ELF-1 (cell line): ENCODE measurements at regions not wholly inside any gene's neighbourhood (a gene's known extent, or its start where the extent isn't known, plus 50 kb on each side); places are given as distances from the start of the nearest gene placed in this dataset.

Source experiments
- DNase-seq: peaks from one replicate; pipeline ENCODE4 v3.0.0-alpha.2; 2016; ENCODE audit warnings: low read depth, low spot score

DNA sequence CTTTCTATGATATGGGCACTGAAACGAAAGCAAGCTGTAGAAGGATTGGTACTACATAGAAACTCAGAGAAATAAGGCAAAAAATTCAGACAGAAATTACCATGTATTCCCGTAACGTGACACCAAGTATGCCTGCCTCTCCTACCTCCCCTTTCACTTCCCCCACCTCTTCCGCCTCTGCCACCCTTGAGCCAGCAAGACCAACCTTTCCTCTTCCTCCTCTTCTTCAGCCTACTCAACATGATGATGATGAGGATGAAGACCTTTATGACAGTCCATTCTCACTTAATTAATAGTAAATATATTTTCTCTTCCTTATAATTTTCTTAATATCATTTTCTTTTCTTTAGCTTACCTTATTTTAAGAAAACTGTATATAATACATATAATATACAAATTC is 188.1 kb upstream of the VGLL2 start:
- DNase-seq: no peak

DNA sequence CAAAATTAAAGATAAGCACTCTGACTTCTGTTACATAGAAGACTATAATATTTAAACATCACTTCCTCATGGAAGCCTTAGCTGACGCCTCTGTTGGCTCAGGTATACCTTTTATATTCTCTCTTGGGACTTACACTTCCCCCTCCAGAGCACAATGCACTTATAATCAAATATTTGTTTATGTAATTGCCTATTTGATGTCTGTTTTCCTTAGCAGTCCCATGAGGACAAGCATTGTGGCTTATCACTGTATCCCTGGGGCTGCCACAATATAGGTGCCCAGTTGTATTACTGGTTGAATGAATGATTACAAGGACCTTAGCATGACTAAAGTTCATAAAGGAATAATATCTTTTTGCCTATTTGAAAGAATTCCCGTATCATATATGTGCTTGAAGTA is 186.7 kb upstream of the VGLL2 start:
- DNase-seq: no peak

DNA sequence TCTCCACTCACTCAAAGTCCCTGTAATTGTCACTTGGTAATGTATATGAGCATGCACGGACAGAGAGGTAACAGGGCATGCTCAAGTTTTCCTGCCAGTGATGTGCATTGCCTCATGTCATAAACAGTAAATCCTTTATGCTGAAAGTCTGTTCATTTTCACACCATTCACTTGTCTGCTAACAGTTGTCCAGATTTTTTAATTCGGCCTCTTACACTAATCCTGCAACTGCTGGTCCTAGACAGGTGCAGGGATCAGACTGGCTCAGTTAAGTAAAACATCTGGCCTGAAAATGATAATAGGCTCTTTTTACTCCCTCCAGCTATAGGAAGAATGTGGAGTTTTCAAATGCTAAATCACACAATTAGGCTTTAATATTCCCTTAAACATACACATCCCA is 185.4 kb upstream of the VGLL2 start:
- DNase-seq: no peak

DNA sequence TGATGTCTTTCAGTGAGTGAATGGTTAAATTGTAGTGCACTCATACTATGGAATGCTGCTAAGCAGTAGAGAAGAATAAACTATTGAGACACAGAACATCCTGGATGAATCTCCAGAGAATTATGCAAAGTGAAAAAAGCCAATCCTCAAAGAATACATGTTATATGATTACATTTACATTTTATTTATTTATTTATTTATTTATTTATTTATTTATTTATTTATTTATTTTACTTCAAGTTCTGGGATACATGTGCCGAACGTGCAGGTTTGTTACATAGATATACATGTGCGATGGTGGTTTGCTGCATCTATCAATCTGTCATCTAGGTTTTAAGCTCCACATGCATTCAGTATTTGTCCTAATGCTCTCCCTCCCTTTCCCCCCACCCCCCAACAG is 175.8 kb upstream of the VGLL2 start:
- DNase-seq: no peak

DNA sequence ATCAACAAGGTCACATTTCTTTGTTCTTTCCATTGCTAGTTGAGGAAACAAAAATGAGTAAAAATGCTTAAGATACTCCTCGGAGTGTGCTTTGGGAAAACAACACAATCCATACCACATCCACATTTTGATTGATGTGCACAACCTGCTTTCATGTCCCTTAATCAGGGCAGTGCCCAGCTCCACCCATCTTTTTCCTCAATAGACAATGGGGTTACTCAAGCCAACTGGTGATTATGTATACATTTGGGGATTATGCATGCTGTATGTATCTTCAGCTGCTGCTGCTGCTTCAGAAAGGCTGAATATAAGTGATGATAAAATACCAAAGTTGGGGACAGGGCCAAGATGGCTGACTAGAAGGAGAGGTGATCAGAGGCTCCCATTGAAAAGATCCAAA is 155.2 kb upstream of the VGLL2 start:
- no peak for DNase-seq

DNA sequence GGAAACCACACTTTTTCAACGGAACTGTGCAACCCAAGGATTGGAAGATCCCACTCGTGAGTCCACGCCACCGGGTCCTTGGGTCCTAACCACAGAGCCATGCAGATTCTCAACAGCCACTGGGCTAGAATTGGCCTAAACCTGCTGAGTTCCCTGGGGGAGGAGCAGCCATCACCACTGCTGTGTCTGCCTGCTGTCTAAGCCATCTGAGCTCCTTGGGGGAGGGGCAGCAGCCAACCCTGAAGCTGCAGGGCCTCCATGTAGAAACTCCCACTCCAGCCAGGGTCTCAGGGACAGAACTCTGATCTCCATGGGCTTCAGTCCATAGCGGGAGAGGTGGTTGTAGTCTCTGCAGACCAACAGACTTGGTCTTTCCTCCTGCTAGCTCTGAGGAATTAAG is 154.6 kb upstream of the VGLL2 start:
- DNase-seq: peak; percentile 20

DNA sequence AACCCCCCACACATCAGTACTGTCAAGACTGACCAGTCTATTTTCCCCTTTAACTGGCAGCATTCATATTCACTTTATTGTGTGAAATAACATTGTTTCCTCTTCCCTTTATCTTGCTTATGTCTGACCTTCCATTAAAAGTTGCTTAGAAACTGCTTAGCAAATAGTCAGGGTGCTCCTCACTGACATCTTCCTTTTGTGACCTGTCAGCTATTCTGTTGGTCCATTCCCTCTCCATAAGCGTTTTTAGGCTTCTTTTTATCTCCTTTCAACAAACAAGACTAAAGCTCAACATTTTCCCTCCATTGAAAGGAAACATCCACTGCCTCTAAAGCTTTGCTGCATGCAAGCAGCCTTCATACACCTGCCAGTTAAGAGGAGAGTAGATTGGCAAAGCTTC is 147.7 kb upstream of the VGLL2 start:
- no peak for DNase-seq

DNA sequence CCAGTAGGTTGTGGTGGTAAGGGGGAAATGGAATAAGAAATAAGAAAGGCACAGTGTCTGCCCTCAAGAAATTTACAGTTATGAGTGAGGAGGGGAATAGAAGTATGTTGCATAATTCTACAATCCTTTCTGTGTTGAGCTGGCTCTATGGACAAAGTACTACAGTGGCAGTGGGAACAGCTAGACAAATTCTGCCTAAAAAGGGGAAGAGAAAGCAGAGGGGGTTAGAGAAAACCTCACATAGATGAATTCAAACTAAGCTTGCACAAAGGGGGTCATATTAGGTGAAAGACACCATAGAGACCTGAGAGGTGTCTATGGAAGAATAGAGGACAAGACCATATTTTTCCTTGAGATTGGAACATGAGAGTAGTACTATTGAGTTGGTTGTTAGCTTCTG is 146.9 kb upstream of the VGLL2 start:
- no peak for DNase-seq

DNA sequence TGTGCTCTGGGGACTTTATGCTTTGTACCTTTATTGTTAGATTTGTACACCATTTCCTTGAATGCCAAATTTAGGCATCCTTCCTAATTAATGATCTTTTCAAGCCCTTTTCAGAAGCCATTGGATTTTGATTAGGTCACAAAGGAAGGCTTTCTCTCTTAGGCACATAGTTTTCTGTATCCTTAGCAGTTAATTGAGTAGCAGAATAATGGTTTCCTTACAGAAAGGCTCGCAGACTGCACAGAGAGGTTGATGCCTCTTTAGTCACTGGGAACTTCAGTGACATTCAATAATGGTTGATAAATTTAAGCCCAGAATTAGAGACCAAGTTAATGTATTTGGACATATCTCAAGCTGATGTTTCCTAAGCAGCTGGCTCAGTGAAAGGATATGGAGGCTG is 139.1 kb upstream of the VGLL2 start:
- no peak for DNase-seq

DNA sequence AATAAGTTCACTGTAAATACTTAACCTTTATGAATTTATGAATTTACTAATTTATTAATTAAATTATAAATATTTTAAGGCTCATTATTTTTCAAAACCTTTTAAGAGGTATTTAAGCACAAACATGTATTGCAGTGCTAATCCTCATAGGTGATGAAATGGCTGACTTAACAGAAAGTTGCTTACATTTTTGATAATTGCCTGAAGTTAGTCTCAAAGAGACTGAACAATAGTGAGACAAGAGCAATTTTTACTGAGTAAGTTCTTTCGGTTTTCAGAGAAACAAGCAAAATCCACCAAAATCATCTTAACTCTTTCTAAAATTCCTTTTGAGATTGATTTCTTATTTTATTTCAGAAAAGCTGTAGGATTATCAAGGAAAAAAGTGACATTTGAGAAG is 137.3 kb upstream of the VGLL2 start:
- DNase-seq: no peak

DNA sequence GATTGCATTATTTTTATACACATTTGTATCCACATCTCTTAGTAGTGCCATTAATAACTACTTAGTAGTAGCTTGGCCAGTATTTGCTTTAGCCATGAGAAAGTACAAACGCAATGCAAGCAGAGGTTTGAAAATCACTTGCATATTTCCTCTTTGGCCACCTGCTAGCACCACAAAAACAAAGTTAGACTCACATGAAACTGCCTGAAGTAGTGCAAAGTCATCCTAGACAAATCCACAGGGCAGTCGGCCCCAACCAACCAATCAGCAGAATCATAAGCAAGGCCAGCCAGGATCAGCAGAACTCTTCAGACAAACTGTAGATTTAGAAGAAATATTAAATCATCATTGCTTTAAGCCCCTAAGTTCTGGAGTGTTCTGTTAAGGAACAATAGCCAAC is 135.2 kb upstream of the VGLL2 start:
- no peak for DNase-seq

DNA sequence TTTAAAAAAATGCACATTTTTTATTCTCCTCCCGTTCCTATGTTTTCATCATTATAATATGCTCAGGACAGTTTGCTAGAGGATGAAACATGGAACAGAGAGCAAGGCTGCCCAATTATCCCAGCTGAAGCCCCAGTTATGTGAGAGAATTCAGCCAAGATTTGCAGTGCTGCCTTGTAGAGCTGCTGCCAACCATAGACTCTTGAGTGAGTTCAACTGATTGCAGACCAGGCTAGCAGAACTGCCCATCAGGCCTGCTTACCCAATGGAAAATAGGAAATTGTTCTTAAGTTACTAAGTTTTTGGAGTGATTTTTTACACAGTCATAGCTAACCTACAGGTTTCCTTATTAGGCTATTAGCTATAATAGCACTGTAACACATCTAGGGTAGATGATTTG is 128.7 kb upstream of the VGLL2 start:
- DNase-seq: no peak

DNA sequence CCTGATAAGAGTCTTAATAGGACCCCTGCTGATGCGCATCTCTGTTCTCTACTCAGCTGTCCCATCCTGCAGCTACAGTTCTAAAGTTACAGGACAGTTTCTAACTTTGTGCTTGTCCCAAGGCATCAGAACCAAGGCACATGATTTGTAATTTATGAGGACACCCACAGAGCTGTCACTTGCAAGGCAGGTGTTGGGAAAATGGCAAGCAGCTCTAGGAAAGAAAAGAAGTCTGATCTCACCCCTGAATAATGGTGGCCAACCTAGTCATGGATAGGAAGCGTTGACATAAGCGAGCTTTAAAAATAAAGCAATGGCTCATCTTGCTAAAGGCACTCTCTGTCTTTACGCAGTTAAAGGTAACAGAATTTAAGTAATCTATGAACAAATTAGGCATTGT is 127.6 kb upstream of the VGLL2 start:
- no peak for DNase-seq

DNA sequence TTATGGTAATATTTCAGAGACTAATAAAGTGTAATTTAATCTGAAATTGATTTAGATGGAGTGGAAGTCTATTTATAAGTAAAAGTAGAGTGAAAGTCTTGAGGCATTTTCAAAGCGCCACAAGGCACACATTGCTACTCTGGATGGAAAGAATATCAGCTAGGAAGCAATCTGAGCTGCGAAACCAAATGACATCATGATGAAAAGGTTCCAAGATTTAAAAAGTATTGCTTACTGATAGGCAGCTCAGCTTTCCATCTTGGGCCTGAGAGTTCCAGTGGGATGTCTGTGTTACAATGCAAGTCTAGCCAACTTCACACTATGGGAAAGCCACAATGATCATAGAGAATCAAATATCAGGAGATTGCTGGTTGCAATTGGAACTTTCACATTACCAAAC is 126.9 kb upstream of the VGLL2 start:
- DNase-seq: no peak

DNA sequence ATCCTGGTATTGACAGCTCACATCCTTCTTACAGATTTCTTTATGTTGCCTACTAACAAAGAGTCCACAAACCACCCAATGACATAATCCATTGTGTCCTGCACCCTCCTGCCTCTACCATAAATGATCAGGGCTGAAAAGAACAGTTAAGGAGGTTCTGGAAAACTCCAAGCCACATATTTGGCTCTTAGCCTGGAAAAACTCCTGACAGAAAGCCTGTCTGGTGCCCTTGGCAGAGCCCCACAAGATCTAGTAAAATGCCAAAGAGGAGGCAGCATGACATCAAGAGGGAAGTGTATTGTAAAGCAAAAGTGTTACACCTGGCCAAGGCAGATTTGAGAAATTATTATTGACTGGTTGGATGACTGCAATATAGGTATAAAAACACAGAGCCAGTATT is 126.4 kb upstream of the VGLL2 start:
- no peak for DNase-seq

DNA sequence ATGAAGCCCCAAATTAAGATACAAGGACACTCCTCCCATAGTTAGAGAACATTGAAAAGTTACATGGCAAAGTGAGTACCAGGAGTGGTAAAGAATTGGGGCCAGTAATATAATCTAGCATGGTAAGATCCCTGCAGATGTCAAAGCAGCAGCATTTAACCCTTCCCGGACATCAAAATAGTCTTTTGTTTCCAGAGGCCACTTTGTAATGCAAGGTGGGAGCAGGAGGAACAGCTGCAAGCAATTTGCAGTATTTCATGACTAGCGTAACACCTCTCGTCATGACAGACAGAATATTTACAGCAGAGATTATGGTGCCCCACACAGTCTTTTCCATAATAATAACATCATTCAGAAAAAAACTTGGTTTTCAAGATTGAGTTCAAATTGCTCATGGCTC is 123.2 kb upstream of the VGLL2 start:
- no peak for DNase-seq

DNA sequence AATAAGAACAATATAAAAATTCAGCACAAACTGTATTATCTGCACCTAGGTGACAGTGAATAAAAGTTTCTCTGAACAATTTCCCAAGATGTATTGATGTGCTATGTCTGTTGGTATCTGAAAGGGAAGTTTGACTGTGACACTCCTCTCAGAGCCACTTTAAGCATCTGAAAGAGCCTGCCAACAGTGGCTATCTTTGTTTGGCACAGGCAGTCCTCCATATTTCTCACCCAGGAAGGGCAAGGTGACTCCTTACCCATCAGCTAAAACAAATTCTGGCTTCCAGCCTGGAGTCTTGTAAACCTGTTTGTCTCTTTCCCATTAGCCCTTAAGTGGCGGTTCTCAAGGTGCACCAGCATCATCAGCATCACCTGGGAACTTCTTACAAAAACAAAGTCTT is 122.4 kb upstream of the VGLL2 start:
- no peak for DNase-seq

DNA sequence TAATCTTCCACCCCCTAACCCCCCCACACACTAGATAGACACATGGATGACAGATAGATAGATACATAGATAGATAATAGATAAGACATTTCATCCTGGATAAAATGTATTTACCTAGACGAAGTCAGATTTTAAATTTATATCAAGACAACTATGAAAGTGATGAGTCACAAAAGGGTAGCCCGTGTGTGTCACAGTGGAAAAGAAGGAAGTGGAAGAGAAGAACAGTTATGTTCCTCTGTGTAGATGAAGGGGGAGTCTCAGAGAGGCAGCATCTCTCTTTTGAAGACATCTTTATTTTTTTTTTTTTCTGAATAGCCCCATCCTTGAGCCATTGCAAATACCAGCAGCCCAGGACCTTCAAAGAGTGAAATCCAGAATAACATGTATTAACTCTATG is 121.7 kb upstream of the VGLL2 start:
- DNase-seq: no peak

DNA sequence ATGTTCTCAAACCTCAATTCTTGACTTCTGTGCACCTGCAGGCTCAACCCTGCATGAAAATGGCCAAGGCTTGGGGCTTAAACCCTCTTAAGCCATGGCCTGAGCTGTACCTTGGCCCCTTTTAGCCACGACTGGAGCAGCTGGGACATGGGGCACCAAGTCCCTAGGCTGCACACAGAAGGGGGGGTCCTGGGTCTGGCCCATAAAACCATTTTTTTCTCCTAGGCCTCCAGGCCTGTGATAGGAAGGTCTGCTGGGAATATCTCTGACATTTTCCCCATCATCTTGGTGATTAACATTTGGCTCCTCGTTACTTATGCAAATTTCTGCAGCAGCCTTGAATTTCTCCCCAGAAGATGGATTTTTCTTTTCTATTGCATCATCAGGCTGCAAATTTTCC is 119.4 kb upstream of the VGLL2 start:
- DNase-seq: no peak

DNA sequence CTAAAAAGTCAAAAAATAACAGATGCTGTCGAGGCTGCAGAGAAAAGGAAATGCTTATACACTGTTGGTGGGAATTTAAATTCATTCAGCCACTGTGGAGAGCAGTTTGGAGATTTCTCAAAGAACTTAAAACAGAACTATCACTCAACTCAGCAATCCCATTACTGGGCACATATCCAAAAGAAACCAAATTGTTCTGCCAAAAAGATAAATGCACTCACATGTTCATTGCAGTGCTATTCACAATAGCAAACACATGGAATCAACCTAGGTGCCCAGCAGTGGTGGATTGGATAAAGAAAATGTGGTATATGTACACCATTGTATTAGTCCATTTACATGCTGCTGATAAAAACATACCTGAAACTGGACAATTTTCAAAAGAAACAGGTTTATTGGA is 116.0 kb upstream of the VGLL2 start:
- DNase-seq: no peak

DNA sequence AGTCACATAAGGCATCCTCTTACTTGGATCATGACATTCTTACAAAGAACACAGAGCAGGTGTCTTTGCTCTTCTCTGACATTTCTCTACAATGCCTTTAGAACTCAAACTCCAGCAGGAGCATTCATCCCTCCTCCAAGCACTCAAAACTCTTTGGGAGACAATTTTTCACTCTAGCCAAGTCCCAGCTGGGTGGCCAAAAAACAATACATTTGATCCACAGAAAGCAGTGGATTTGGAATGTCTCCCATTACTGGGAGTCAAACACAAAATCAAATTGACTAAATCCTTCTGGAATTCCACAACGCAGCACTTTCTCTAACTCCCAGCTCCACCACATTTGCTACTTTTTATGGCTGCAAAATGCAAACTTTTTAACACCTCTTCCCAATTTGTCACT is 108.6 kb upstream of the VGLL2 start:
- DNase-seq: no peak

DNA sequence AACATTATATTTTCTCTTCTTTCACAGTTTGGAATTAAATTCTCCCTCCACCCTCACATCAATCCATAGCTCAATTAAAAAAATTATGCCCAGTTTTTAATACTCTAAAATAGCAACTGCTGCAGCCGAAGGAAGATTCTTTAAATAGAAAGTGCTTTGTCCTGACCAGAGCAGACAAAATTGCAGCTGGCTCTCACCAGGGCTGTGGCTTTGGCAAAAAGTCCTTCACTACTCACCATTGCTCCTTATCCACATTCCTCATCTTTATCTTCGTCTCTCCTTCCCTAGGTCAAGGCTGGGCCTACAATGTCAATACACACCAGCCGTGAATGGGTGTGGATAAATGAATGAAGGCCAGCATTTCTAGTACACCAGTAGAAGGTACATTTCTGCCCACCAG is 107.9 kb upstream of the VGLL2 start:
- DNase-seq: no peak

DNA sequence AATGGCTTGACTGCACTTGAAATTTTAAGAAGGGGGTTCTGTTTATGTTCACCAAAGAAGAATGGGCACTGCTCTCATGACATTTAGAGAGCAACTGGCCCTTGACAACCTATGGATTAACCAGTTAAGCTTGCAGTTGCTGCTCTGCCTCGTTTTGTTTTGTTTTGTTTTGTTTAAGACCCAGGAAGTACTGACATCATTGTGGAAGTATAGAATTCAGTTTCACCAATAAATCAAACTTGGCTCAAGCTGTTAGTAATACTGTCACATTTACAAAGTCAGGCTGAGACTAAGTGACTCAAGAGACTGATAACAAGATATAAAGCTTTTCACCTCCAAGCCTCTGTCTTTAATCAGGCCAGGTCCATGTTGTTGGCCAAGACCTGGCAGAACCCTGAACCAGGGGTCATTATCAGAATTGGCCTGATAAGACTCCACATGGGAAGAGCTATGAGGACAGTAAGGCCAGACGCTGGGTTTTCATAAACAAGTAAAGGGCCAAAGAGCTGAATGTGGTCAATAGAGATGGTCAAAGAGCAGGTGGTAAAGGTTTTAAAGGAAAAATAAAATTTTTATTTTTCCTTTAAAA is 99.4 kb upstream of the VGLL2 start:
- no peak for DNase-seq

DNA sequence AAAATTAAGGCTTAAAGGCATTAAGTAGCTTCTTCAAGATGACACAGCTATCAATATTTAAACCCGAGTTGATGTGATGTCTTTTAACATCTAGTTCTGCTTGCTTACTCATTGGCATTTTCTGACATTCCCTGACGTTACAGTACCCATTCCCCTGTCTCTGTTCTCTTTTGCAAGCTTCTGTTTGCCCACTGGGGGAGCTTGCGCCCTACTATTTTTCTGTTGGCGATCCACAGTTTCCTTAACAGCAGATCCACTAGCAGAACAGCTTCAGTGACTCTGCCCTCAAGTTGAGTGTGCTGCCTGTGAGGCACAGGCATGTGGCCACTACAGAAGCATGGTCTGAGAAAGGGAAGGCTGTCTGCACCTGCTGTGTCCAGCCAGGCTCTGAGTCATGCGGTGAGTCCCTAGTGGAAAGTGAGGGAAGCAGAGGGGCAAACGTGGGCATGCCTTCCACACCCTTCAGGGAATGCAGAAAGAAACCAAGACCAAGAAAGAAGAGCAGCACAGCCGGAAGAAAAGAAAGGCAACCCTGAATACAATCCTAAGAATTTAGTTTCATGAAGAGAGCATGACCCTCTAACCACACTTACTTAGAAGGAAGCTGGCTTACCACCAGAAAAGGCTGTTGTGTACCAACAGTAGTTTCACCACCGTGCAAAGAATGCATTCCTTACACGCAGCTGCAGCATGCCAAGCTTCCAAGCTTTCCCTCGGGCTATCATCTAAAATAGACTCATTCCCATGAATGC is 97.7 kb upstream of the VGLL2 start:
- DNase-seq: peak; percentile 8
